H1 (cell line): ENCODE measurements at regions not wholly inside any gene's neighbourhood (a gene's known extent, or its start where the extent isn't known, plus 50 kb on each side); places are given as distances from the start of the nearest gene placed in this dataset.

Experiments
- CTCF ChIA-PET: fragments of 300-600 bp; sonication (Branson Sonifier 250); formaldehyde crosslinking; loops from one replicate; lab custom pipeline; 2021; ENCODE audit not compliant: partially characterized antibody; lab: Charles Lee
- POLR2A ChIA-PET: fragments of 300-600 bp; sonication (Branson Sonifier 250); formaldehyde crosslinking; loops from one replicate; lab custom pipeline; 2021; ENCODE audit warnings: inconsistent platforms; ENCODE audit not compliant: partially characterized antibody; lab: Charles Lee
- DNase-seq, 2 experiments: peaks; one replicate each; pipeline versions ENCODE4 v3.0.0 to v3.0.0-alpha.2; 2010 to 2022; ENCODE audit warnings: low spot score in 2 of 2, low read depth in 1 of 2, mixed read lengths in 1 of 2
- FAIRE-seq: peaks from 2 replicates; lab custom pipeline; 2011; peaks lifted over from hg19 to GRCh38; lab: Jason Lieb, UNC
- H2AFZ ChIP-seq: 2 replicates; pipeline ENCODE4 v1.8.1; 2012; ENCODE audit warnings: low read length, inconsistent platforms
- H2AK5ac ChIP-seq: 2 replicates; pipeline ENCODE4 v1.6.1; 2013; ENCODE audit warnings: low read depth, low read length
- H2BK120ac ChIP-seq: replicated peaks from 2 replicates; pipeline ENCODE3; 2013; ENCODE audit warnings: low read depth, low read length, inconsistent platforms
- H2BK12ac ChIP-seq: 2 replicates; pipeline ENCODE4 v1.6.1; 2013; ENCODE audit warnings: low read depth, low read length
- H2BK15ac ChIP-seq: 2 replicates; pipeline ENCODE4 v1.6.1; 2013; ENCODE audit warnings: low read length
- H2BK20ac ChIP-seq: 2 replicates; pipeline ENCODE4 v1.6.1; 2013; ENCODE audit warnings: low read length
- H2BK5ac ChIP-seq: 2 replicates; pipeline ENCODE4 v1.6.1; 2013; ENCODE audit warnings: low read depth, low read length
- H3K14ac ChIP-seq: 2 replicates; pipeline ENCODE4 v1.6.1; 2013; ENCODE audit warnings: inconsistent platforms; ENCODE audit not compliant: insufficient read length
- H3K18ac ChIP-seq: 2 replicates; pipeline ENCODE4 v1.6.1; 2013; ENCODE audit warnings: low read length; ENCODE audit errors: extremely low read depth
- H3K23ac ChIP-seq: 2 replicates; pipeline ENCODE4 v1.6.1; 2013; ENCODE audit warnings: inconsistent platforms; ENCODE audit not compliant: insufficient read length
- H3K23me2 ChIP-seq: 2 replicates; pipeline ENCODE4 v1.6.1; 2013; ENCODE audit warnings: low read depth, low read length
- H3K27ac ChIP-seq: 2 replicates; pipeline ENCODE4 v1.6.1; 2011; ENCODE audit warnings: low read depth, low read length, inconsistent platforms
- H3K27me3 ChIP-seq, 4 experiments: replicated peaks in 1 of 4; 1 replicate in 1 of 4; 2 replicates in 3 of 4; pipeline versions ENCODE4 v1.6.1 to v1.8.1; 2011 to 2013; ENCODE audit warnings: low read length in 3 of 4, mild to moderate bottlenecking in 3 of 4, inconsistent platforms in 2 of 4, mixed read lengths in 2 of 4, moderate library complexity in 1 of 4; ENCODE audit not compliant: control insufficient read depth in 3 of 4, insufficient read depth in 3 of 4; ENCODE audit errors: extremely low read depth in 1 of 4
- H3K36me3 ChIP-seq, 4 experiments: 2 replicates each; pipeline versions ENCODE4 v1.6.1 to v1.8.1; 2011 to 2013; ENCODE audit warnings: mild to moderate bottlenecking in 4 of 4, low read length in 3 of 4, moderate library complexity in 2 of 4, control low read depth in 1 of 4, inconsistent platforms in 1 of 4; ENCODE audit not compliant: insufficient read depth in 4 of 4, control insufficient read depth in 2 of 4
- H3K4ac ChIP-seq: replicated peaks from 2 replicates; pipeline ENCODE3; 2013; ENCODE audit warnings: low read length, low read depth, mixed read lengths, inconsistent platforms; ENCODE audit not compliant: insufficient read length
- H3K4me1 ChIP-seq, 4 experiments: replicated peaks in 1 of 4; 1 replicate in 1 of 4; 2 replicates in 3 of 4; pipeline versions ENCODE4 v1.6.1 to v1.8.1; 2011 to 2013; ENCODE audit warnings: low read length in 3 of 4, inconsistent platforms in 2 of 4, mixed read lengths in 1 of 4; ENCODE audit not compliant: insufficient read depth in 4 of 4, control insufficient read depth in 3 of 4
- H3K4me2 ChIP-seq, 2 experiments: 2 replicates each; pipeline versions ENCODE4 v1.6.1 to v1.8.1; 2011 to 2013; ENCODE audit warnings: low read depth in 2 of 2, low read length in 2 of 2, control low read depth in 1 of 2, inconsistent platforms in 1 of 2, mild to moderate bottlenecking in 1 of 2; ENCODE audit not compliant: insufficient read depth in 1 of 2
- H3K4me3 ChIP-seq, 4 experiments: fragments of 200-600, 300-600 bp in 1 of 4; sonication (generic), shearing (Covaris generic), sonication (Bioruptor Twin) in 1 of 4; 2 replicates each; pipeline versions ENCODE4 v1.5.1 to v1.8.1; 2011 to 2016; ENCODE audit warnings: low read length in 4 of 4, low read depth in 3 of 4, control low read depth in 2 of 4, inconsistent platforms in 2 of 4, mild to moderate bottlenecking in 2 of 4, mixed read lengths in 1 of 4, moderate library complexity in 1 of 4; ENCODE audit not compliant: insufficient read depth in 2 of 4; ENCODE audit errors: extremely low read depth in 1 of 4
- H3K56ac ChIP-seq: replicated peaks from 2 replicates; pipeline ENCODE3; 2013; ENCODE audit warnings: low read depth, mild to moderate bottlenecking, mixed read lengths, low read length, inconsistent platforms; ENCODE audit not compliant: insufficient read length
- H3K79me1 ChIP-seq: 2 replicates; pipeline ENCODE4 v1.6.1; 2013; ENCODE audit warnings: low read depth, low read length, control low read depth
- H3K79me2 ChIP-seq, 2 experiments: 2 replicates each; pipeline versions ENCODE4 v1.6.1 to v1.8.1; 2012 to 2013; ENCODE audit warnings: low read length in 2 of 2, mild to moderate bottlenecking in 2 of 2, inconsistent platforms in 1 of 2; ENCODE audit not compliant: insufficient read depth in 2 of 2, control insufficient read depth in 1 of 2
- H3K9ac ChIP-seq, 4 experiments: replicated peaks in 1 of 4; 1 replicate in 1 of 4; 2 replicates in 3 of 4; pipeline versions ENCODE4 v1.6.1 to v1.8.1; 2011 to 2013; ENCODE audit warnings: low read depth in 3 of 4, low read length in 3 of 4, control low read depth in 2 of 4, mild to moderate bottlenecking in 2 of 4, moderate library complexity in 2 of 4, inconsistent platforms in 1 of 4; ENCODE audit errors: extremely low read depth in 1 of 4
- H3K9me3 ChIP-seq, 2 experiments: 2 replicates each; pipeline versions ENCODE4 v1.6.1 to v1.8.1; 2012 to 2013; ENCODE audit warnings: mild to moderate bottlenecking in 2 of 2, moderate library complexity in 2 of 2, control low read depth in 1 of 2, inconsistent platforms in 1 of 2, low read depth in 1 of 2, low read length in 1 of 2, mixed read lengths in 1 of 2; ENCODE audit not compliant: insufficient read depth in 2 of 2
- H4K20me1 ChIP-seq, 2 experiments: replicated peaks in 1 of 2; 2 replicates each; pipeline versions ENCODE3 to v1.8.1; 2011 to 2013; ENCODE audit warnings: inconsistent platforms in 2 of 2, low read length in 2 of 2, mild to moderate bottlenecking in 1 of 2; ENCODE audit not compliant: insufficient read depth in 2 of 2, control insufficient read depth in 1 of 2
- H4K5ac ChIP-seq: 2 replicates; pipeline ENCODE4 v1.6.1; 2013; ENCODE audit warnings: low read length, low read depth, mixed read lengths, inconsistent platforms; ENCODE audit not compliant: insufficient read length
- H4K8ac ChIP-seq: 2 replicates; pipeline ENCODE4 v1.8.0; 2013; ENCODE audit warnings: mild to moderate bottlenecking, moderate library complexity, low read length, inconsistent platforms; ENCODE audit not compliant: insufficient read depth; ENCODE audit errors: extremely low read depth
- H4K91ac ChIP-seq: replicated peaks from 2 replicates; pipeline ENCODE3; 2013; ENCODE audit warnings: low read length, mixed read lengths, inconsistent platforms; ENCODE audit not compliant: insufficient read length
- EGR1 ChIP-seq: IDR thresholded peaks from 2 replicates; pipeline ENCODE4 v1.6.1; 2011; ENCODE audit warnings: low read depth, low read length, borderline replicate concordance
- SIN3A ChIP-seq, 2 experiments: IDR thresholded peaks in 1 of 2; conservative IDR thresholded peaks in 1 of 2; 2 replicates each; pipeline ENCODE4 v1.6.1; 2011 to 2012; ENCODE audit warnings: low read length in 2 of 2, improper control_type of control experiment in 1 of 2, low read depth in 1 of 2, mild to moderate bottlenecking in 1 of 2
- SP4 ChIP-seq: IDR thresholded peaks from 2 replicates; pipeline ENCODE4 v1.6.1; 2012; ENCODE audit warnings: low read length, inconsistent platforms
- WGBS, 2 experiments: shearing (Covaris generic) in 1 of 2; methylation state at CpG; one replicate each; pipeline versions ENCODE4 v1.1.6 to v1.1.7; 2013 to 2015; ENCODE audit warnings: low lambda C conversion rate in 2 of 2, mixed read lengths in 2 of 2, inconsistent platforms in 1 of 2, low coverage in 1 of 2, missing lambda C conversion rate in 1 of 2; ENCODE audit not compliant: insufficient replicate concordance in 2 of 2, insufficient coverage in 1 of 2, insufficient read length in 1 of 2; ENCODE audit errors: extremely low coverage in 1 of 2, missing lambda C conversion rate in 1 of 2; 5-methylcytosine and 5-hydroxymethylcytosine counted together

GRCh38 chr5:87828545-87829216, 416.0 kb upstream of the CCNH start:
- Histone ChIP-seq H3K23ac (no peak overlapping the region), H2BK20ac (no peak overlapping the region), H3K36me3 (no peaks in the 10 kb centered on the region), H2BK5ac (no peak overlapping the region), H3K4me2 (no peak overlapping the region), H3K56ac (no peak overlapping the region), H2BK120ac (no peak overlapping the region), H2BK15ac (no peak overlapping the region), H2AK5ac (no peak overlapping the region), H4K20me1 (no peaks in the 10 kb centered on the region), H3K79me1 (no peaks in the 10 kb centered on the region), H3K9me3 (peaks cover 3 to 5% of the 10 kb centered on the region in 2 experiments; a peak in 3 of 4 replicates), H3K14ac (no peak overlapping the region), H3K23me2 (no peaks in the 10 kb centered on the region; the same call in 1 of the 2 replicates), H4K91ac (no peak overlapping the region), H3K18ac (no peak overlapping the region), H2BK12ac (no peak overlapping the region), H4K5ac (no peak overlapping the region), H4K8ac (no peak overlapping the region), H3K4ac (no peak overlapping the region), H3K27ac (no peak overlapping the region), H2AFZ (no peak overlapping the region), H3K79me2 (no peaks in the 10 kb centered on the region), H3K9ac (no peak overlapping the region), H3K27me3 (no peaks in the 10 kb centered on the region), H3K4me1 (no peaks in the 10 kb centered on the region), H3K4me3 (no peak overlapping the region)
- no peak for TF ChIP-seq SP4
- no peak for TF ChIP-seq EGR1
- no peak for TF ChIP-seq SIN3A (conservative IDR thresholded peaks at IDR 0.05 in 1 of 2, IDR thresholded peaks at IDR 0.05 in 1 of 2; ENCODE audit: low read depth in 1 of 2, low read length in 2 of 2)
- DNase-seq (no peak), FAIRE-seq (no peak)
- WGBS, 2 experiments = 93% methylated on average over 2 of the region's 2 CpGs; no CpG with 5 or more reads in 1 of the 2 experiments
- POLR2A ChIA-PET = no interaction called here
- CTCF ChIA-PET = no interaction called here
